Hippocampal formation (tissue), 2 donors: ENCODE measurements at regions not wholly inside any gene's neighbourhood (a gene's known extent, or its start where the extent isn't known, plus 50 kb on each side); places are given as distances from the start of the nearest gene placed in this dataset.
"Not testable (repeated sequence)": the region's sequence is repeated elsewhere in the genome, so short reads cannot be mapped to it uniquely, and the experiment has no call there.

Experiments used
- DNase-seq, 2 donors: peaks; one replicate each; lab custom pipeline; 2025; lab: John Stamatoyannopoulos, UW

DNA sequence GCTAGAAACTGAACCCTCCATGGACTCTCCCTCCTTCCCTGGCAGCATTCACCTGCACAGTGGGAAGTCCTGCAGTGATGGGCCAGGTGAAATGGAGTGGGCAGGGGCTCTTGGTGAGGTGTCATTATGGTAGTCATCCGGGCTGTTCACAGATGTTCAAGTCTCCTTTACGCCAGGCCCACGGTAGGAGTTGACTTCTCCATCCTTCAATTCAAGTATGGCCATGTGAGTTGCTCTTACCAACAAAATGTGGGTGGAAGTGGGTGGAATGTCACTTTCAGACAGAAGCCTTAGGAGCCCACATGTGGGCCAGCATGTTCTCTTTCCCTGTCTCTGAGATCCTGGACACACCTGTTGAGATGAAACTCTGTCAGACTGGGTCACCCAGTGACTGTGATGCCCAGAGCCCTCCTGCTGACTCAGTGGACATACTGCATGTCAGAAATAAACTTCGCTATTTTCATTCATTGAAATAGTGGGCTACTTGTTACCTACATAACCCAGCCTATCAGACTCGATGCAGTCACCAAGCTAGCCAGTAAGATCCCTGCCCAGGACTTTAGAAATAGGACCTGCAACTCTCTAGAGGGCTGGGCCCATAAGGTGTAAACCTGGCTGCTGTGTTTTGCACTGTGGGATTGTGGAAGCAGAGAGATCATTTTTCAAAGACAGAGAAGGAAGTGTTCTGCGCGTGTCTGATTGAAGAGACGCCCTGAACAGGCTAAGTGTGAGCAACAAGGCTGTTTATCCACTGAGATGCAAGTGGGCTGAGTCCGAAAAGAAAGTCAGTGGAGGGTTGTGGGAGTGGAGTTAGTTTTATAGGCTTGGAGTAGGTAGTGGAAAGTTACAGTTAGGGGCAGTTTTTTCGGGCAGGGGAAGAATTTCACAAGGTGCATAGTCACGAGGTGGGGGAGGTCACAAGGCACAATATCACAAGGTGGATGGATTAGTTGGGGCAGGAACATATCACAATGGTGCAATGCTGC is 174.4 kb downstream of the TRIM43 start:
- not testable (repeated sequence) for DNase-seq

DNA sequence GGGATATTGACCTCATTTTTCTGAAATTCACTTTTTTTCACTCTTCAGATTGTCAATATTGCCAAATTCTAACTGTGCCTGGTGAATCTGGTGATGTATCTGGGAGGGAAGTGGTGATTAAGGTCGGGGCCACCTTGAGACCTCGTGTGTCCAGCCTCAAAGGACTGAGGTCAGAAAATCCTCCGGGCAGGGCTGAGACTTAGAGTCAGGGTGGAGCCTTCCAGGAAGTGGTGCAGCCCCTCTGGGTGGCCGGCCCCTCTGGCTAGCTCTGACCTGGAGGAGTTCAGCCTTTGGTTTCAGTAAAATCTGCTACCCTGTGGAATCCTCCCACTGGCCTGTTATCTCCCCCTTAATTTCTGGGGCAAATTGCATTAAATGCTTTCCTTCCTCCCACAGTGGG is 175.7 kb downstream of the TRIM43 start:
- not testable (repeated sequence) for DNase-seq

DNA sequence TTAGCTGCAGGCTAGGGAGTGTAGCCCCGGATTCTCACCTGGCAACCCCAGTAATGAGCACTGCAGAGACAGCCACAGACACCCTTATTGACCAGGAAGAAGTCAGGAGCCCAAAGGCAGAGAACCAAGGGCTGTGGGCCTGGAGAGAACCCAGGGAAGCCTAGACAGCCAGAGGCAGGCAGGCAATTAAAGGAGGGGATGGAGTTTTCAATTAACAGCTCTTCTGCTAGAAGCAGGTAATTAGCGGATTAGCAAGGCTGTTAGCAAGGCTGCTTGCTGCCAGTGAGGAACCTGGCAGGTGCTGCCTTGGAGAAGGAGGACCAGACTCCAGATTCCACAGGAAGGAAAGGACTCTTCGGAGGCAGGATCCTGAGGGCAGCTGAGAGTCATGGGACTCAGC is 176.1 kb downstream of the TRIM43 start:
- not testable (repeated sequence) for DNase-seq

DNA sequence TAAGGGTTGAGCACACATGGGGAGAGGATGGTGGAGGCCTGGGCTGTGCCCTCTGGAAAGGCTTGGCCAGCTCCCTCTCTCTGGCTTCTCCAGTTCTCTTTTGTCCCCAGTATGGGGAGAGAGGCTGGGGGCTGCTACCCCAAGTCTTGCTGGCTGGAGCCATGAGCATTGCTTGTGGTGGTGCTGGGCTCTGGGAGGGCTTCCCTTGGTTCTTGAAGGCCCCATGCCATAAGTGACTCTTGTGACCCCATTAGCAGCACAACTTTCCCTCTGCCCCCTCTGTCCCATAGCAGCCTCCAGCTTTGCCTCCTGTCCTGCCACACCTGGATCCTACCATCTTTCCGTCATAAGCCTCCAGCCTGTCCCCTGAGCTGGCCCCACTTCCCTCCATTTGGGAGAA is 177.5 kb downstream of the TRIM43 start:
- not testable (repeated sequence) for DNase-seq

DNA sequence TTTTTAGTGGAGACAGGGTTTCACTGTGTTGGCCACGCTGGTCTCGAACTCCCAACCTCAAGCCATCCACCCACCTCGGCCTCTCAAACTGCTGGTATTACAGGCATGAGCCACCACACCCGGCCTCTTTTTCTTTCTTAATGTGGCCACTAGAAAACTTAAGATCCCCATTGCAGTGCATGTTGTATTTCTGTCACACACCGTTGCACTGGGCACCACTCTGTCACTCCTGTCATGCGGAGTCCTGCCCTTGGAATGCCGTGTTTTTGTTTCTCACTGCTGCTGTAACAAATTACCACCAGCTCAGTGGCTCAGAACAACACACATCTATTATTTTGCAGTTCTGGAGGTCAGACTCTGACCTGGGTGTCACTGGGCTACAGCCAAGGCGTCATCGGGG is 178.9 kb downstream of the TRIM43 start:
- DNase-seq = not testable (repeated sequence)

DNA sequence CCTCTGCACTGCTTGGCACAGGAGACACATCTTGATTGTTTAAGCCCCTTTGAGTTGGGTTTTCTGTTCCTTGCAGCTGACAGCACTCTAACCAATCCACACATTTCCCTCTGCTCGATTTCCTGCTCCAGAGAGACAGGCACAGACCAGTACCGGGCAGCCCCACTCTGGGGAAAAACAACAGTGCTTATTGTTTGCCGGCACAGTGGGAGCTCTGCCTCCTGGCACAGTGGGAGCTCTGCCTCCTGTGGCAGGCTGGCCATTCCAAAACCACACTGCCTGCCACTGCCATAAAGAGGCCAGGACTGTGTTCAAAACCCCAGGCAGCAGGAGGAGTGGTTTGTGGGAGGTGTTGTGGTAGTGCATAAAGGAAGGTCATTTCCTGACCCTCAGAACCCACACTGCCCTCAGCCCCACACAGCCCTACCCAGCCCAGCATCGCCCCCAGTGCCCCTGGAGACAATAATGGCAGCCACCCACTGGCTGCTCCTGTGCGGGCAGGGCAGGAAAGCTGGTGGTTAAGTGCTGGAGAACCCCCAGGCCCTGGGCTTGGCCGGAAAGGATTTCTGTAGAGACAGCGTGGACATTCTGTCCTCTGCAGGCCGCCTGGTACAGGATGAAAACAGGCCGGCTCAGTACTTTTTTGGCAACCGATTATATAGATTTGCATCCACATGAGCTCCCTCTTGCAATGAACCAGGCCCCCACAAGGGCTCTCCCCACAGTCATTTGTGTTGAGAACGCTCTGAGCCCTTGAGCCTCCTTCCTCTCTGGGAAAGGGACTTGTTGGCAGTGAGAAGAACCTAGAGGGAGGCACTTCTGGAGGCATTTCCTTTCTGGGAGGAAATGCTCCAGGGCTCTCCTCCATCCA is 182.8 kb downstream of the TRIM43 start:
- not testable (repeated sequence) for DNase-seq

DNA sequence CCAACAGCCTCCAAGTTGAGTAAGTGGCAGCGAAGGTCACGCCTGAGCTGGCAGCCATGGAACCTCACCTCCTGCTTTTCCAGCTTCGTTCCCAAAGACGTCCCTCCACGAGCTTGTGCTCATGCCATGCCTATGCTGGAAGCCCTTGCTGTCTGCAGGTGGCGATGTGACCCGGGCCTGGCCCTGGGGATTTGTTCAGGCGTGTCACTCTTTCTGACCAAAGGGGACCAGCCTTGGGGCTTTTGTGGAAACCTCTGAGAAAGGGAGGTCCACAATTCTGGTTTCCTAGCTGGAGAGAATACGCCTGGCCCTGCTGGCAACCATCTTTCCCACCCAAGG is 183.4 kb downstream of the TRIM43 start:
- DNase-seq = not testable (repeated sequence)
